Transverse colon (tissue), 4 donors: ENCODE measurements at regions not wholly inside any gene's neighbourhood (a gene's known extent, or its start where the extent isn't known, plus 50 kb on each side); places are given as distances from the start of the nearest gene placed in this dataset.
"Not testable (repeated sequence)": the region's sequence is repeated elsewhere in the genome, so short reads cannot be mapped to it uniquely, and the experiment has no call there.

Experiments
- DNase-seq: peaks from one replicate; pipeline ENCODE4 v3.0.0-alpha.2; 2019
- H3K27ac ChIP-seq, 4 donors: fragments of 200-600 bp; sonication (generic); 2 replicates each; pipeline ENCODE4 v1.5.1; 2016 to 2018; ENCODE audit warnings: inconsistent platforms in 4 of 4
- H3K27me3 ChIP-seq: fragments of 200-600 bp; sonication (generic); 2 replicates; pipeline ENCODE4 v1.5.1; 2017; ENCODE audit warnings: inconsistent platforms
- H3K36me3 ChIP-seq, 4 donors: fragments of 200-600 bp; sonication (generic); 2 replicates each; pipeline ENCODE4 v1.5.1; 2017 to 2019; ENCODE audit warnings: inconsistent platforms in 4 of 4
- H3K4me1 ChIP-seq, 4 donors: fragments of 200-600 bp; sonication (generic); 2 replicates each; pipeline ENCODE4 v1.5.1; 2017 to 2020; ENCODE audit warnings: inconsistent platforms in 4 of 4
- H3K4me3 ChIP-seq, 4 donors: fragments of 200-600 bp; sonication (generic); 1 replicate in 1 of 4; 2 replicates in 3 of 4; pipeline versions ENCODE4 v1.5.1 to v1.6.1; 2017 to 2019; ENCODE audit warnings: inconsistent platforms in 4 of 4
- H3K9me3 ChIP-seq, 2 donors: fragments of 200-600 bp; sonication (generic); 2 replicates each; pipeline ENCODE4 v1.5.1; 2017 to 2019; ENCODE audit warnings: inconsistent platforms in 2 of 2
- CTCF ChIP-seq, 5 experiments: fragments of 200-600 bp in 3 of 5; fragments of 450-650 bp in 2 of 5; sonication (generic) in 3 of 5; IDR thresholded peaks; 1 replicate in 2 of 5; 2 replicates in 3 of 5; pipeline ENCODE4 v1.5.1; 2016 to 2017; ENCODE audit warnings: antibody characterized with exemption in 5 of 5, inconsistent platforms in 3 of 5, mild to moderate bottlenecking in 2 of 5, moderate library complexity in 1 of 5
- EP300 ChIP-seq: sonication (generic); formaldehyde crosslinking; IDR thresholded peaks from one replicate; pipeline ENCODE4 v1.6.1; 2017; ENCODE audit warnings: antibody characterized with exemption, low read depth
- POLR2A ChIP-seq: fragments of 450-650 bp; IDR thresholded peaks from one replicate; pipeline ENCODE4 v1.6.1; 2016; ENCODE audit warnings: antibody characterized with exemption, mild to moderate bottlenecking, moderate library complexity
- POLR2AphosphoS5 ChIP-seq, 3 donors: sonication (generic); formaldehyde crosslinking; IDR thresholded peaks; one replicate each; pipeline ENCODE4 v1.6.1; 2016; ENCODE audit warnings: antibody characterized with exemption in 3 of 3
- WGBS, 2 donors: methylation state at CpG; one replicate each; pipeline ENCODE4 v1.1.5; 2018; ENCODE audit warnings: low coverage in 1 of 2; 5-methylcytosine and 5-hydroxymethylcytosine counted together
- in situ Hi-C, 4 donors: fragments of 200-750 bp; cut with MboI; loops; one replicate each; pipeline versions ENCODE4 v1.15.0 to v1.15.1; 2017; ENCODE audit warnings: low sequenced_read_pairs in 3 of 4, low pct_ligation_motif_present in 1 of 4, low pct_unique_long_range_greater_than_20kb in 1 of 4
- intact Hi-C: fragments of 100-400 bp; cut with DNase I; formaldehyde crosslinking; loops from one replicate; pipeline ENCODE4 v1.15.1; 2023; ENCODE audit warnings: low total_unique reads

DNA sequence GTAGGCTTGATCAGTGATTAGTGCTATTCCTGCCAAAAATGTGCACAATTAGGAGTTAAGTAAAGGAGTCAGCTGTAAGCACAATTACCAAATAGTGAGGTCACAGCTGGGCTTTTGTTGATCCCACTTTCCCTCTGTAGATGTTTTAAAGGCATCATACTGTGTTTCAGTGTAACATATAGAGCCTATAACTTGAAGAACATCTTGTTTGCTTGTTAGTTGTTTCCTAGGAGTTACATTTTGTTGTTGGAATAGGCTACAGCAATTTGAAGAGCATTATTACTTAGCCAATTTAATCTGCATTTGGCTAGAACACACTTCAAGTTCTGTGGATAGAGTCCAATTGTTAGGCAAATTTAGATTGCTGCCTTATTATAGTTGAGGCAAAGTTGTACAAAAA, 210.7 kb upstream of the MAD2L1 start:
- Histone ChIP-seq H3K4me1 (no peaks in the 10 kb centered on the region), H3K36me3 (no peaks in the 10 kb centered on the region), H3K9me3 (no peaks in the 10 kb centered on the region), H3K4me3 (no peak overlapping the region), H3K27me3 (no peaks in the 10 kb centered on the region), H3K27ac (no peak overlapping the region)
- no peak for DNase-seq
- intact Hi-C loops, result no loop called here
- in situ Hi-C loops, result no loop called here
- TF ChIP-seq EP300 (no peak), POLR2AphosphoS5 (IDR thresholded peaks at IDR 0.05) (no peak), POLR2A (no peak), CTCF (IDR thresholded peaks at IDR 0.05) (no peak)

GRCh38 chr4:120266602-120267001, 200.0 kb upstream of the MAD2L1 start:
- no peak overlapping the region for H3K4me3 ChIP-seq
- no peaks in the 10 kb centered on the region for H3K9me3 ChIP-seq
- no peaks in the 10 kb centered on the region for H3K4me1 ChIP-seq
- H3K27me3 ChIP-seq, result no peaks in the 10 kb centered on the region
- DNase-seq, result no peak
- no peak overlapping the region for H3K27ac ChIP-seq
- no peaks in the 10 kb centered on the region for H3K36me3 ChIP-seq
- no peak for TF ChIP-seq POLR2AphosphoS5 (IDR thresholded peaks at IDR 0.05)
- 65 to 81% methylated on average over 5 of the region's 5 CpGs for WGBS, 2 donors
- in situ Hi-C loops, result no loop called here
- intact Hi-C loops, result no loop called here

GRCh38 chr4:120263618-120264017, 197.0 kb upstream of the MAD2L1 start:
- Histone ChIP-seq H3K27ac (no peak overlapping the region), H3K4me1 (no peaks in the 10 kb centered on the region), H3K4me3 (no peak overlapping the region), H3K36me3 (no peaks in the 10 kb centered on the region), H3K9me3 (no peaks in the 10 kb centered on the region), H3K27me3 (no peaks in the 10 kb centered on the region)
- DNase-seq, result no peak
- intact Hi-C loops, result no loop called here
- 7 to 25% methylated on average over 2 to 4 of the region's 4 CpGs for WGBS, 2 donors
- TF ChIP-seq CTCF (IDR thresholded peaks at IDR 0.05) (no peak), EP300 (no peak), POLR2AphosphoS5 (IDR thresholded peaks at IDR 0.05) (no peak)
- in situ Hi-C loops, result no loop called here

GRCh38 chr4:120261117-120261516, 194.5 kb upstream of the MAD2L1 start:
- no peaks in the 10 kb centered on the region for H3K9me3 ChIP-seq
- in situ Hi-C loops, result no loop called here
- no peak overlapping the region for H3K27ac ChIP-seq
- TF ChIP-seq POLR2A, result no peak
- no peak for TF ChIP-seq EP300
- TF ChIP-seq POLR2AphosphoS5 (IDR thresholded peaks at IDR 0.05), result no peak
- intact Hi-C loops, result no loop called here
- WGBS, 2 donors, result 94% methylated on average over 6 of the region's 6 CpGs; no CpG with 5 or more reads in 1 of the 2 donors
- no peaks in the 10 kb centered on the region for H3K27me3 ChIP-seq
- H3K4me1 ChIP-seq, result no peaks in the 10 kb centered on the region
- DNase-seq, result no peak
- H3K4me3 ChIP-seq, result no peak overlapping the region
- no peaks in the 10 kb centered on the region for H3K36me3 ChIP-seq

- in situ Hi-C loops, H3K36me3 ChIP-seq, H3K27me3 ChIP-seq, DNase-seq, H3K27ac ChIP-seq, intact Hi-C loops, H3K4me3 ChIP-seq, H3K4me1 ChIP-seq, H3K9me3 ChIP-seq: not testable (repeated sequence)
- WGBS, 2 donors, result 83% methylated on average over 5 to 26 of the region's 28 CpGs
Observed at GRCh38 chr4:120256112-120256775, 189.6 kb upstream of the MAD2L1 start.
